ENCODE measurements at regions not wholly inside any gene's neighbourhood (a gene's known extent, or its start where the extent isn't known, plus 50 kb on each side); places are given as distances from the start of the nearest gene placed in this dataset.
"Not testable (repeated sequence)": the region's sequence is repeated elsewhere in the genome, so short reads cannot be mapped to it uniquely, and the experiment has no call there.

DNA sequence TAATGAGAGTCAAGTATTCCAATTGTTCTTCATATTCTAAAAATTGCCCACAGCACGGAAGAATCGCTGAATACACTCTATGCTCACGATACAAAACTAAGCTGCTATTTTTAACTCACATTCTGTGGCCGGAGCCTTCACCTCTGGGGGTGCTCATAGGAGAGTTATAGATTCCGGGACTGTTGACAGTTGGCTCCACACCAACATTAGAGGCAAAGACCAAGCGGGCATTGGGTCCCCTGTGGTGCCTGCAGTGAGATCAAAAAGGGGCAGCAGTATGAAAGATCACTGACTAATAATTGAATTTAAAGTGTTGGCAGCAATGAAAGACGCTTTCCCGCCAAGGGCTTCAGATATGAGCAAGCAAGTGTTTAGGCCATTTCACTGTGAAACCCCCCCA lies 146.0 kb downstream of the TMEM144 start:
- TF ChIP-seq, protein P1, sequence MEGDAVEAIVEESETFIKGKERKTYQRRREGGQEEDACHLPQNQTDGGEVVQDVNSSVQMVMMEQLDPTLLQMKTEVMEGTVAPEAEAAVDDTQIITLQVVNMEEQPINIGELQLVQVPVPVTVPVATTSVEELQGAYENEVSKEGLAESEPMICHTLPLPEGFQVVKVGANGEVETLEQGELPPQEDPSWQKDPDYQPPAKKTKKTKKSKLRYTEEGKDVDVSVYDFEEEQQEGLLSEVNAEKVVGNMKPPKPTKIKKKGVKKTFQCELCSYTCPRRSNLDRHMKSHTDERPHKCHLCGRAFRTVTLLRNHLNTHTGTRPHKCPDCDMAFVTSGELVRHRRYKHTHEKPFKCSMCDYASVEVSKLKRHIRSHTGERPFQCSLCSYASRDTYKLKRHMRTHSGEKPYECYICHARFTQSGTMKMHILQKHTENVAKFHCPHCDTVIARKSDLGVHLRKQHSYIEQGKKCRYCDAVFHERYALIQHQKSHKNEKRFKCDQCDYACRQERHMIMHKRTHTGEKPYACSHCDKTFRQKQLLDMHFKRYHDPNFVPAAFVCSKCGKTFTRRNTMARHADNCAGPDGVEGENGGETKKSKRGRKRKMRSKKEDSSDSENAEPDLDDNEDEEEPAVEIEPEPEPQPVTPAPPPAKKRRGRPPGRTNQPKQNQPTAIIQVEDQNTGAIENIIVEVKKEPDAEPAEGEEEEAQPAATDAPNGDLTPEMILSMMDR (conservative IDR thresholded peaks at IDR 0.05) = no peak
- H3K27ac ChIP-seq = no peak overlapping the region

DNA sequence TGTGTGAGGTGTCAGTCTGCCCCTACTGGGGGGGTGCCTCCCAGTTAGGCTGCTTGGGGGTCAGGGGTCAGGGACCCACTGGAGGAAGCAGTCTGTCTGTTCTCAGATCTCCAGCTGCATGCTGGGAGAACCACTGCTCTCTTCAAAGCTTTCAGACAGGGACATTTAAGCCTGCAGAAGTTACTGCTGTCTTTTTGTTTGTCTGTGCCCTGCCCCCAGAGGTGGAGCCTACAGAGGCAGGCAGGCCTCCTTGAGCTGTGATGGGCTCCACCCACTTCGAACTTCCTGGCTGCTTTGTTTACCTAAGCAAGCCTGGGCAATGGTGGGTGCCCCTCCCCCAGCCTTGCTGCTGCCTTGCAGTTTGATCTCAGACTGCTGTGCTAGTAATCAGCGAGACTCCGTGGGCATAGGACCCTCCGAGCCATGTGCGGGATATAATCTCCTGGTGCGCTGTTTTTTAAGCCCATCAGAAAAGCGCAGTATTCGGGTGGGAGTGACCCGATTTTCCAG lies 153.7 kb upstream of the RXFP1 start:
- H3K27ac ChIP-seq = not testable (repeated sequence)

DNA sequence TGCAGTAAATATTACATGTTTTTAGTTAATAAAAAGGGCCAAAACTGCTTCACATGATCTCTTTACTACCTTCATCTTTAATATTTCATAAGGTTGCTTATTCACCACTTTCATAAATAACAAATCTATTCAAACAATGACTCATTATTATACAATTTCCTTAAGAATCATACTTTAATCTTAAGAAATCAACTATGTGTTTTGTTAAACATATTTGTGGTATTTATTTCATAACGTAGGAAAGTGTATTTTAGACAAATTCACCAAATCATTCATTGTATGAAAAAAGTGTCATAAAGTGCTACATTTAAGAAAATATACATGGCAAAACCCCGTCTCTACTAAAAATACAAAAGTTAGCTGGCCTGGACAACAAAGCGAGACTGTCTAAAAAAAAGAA lies 150.5 kb upstream of the RXFP1 start:
- TF ChIP-seq, protein P1 (conservative IDR thresholded peaks at IDR 0.05) = no peak
- H3K27ac ChIP-seq = no peak overlapping the region

DNA sequence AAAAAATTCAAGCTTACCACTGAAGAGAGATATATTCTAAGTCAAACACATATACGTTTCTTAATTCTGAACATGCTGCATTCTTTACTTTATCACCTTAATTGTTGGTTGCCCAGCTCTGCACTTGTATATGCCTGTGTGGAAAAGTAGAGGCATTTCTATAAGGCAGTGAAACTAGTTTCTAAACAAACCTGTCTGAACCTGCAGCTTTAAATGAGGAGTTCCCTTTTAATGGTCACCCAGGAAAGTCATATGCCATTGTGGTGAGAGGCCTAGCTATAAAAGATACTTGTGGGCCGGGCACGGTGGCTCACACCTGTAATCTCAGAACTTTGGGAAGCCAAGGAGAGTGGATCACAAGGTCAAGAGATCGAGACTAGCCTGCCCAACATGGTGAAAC lies 147.4 kb upstream of the RXFP1 start:
- TF ChIP-seq, protein P1 (conservative IDR thresholded peaks at IDR 0.05) = no peak
- H3K27ac ChIP-seq = no peak overlapping the region

DNA sequence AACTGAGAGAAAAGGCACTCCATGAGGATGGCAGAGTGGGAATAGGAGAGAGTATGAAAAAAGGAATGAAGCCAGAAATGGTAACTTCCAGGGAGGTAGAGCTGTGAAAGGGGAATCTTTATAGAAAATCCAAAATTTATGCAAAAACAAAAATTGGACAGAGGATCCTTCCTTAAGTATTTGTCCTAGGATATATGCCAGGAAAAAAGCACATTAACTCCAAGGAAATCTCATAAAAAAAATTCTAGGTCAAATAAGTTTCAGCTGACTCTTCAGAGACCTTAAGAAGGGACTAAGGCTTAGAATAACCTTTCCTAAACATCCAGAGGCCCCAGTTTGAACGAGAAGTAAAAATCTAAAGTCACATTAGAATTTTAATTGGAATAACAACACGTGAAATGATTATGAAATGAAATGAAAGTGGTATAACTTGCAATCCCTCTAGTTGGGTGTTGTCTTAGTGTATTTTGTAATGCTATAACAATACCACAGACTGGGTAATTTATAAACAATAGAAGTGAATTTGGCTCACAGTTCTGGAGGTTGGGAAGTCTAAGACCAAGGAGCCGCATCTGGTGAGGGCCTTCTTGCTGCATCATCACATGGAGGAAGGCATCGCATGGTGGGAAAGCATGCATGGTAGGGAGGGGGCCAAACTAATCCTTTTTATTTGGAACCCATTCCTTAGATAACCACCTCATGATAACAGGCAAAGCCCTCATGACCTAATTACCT lies 145.4 kb upstream of the RXFP1 start:
- TF ChIP-seq, protein P1 (conservative IDR thresholded peaks at IDR 0.05) = no peak
- H3K27ac ChIP-seq = no peak overlapping the region

DNA sequence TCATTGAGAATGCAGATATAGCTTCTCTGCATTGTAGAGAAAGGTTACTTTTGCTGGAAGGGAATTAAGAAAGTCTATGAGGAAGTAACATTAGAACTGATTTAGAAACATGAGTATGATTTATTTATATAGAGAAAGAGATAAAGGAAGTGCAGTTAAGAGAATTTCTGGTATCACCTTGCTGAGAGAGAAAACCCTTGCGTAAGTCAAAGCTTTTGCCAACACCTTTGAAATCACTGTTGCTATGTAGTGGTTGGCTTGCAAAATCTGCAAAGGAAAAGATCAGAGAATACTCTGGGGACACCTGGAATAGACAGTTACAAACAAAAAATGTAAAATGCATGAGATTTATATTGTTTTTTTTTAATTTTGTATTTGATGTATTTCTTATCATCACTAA lies 137.3 kb upstream of the RXFP1 start:
- no peak overlapping the region for H3K27ac ChIP-seq
- TF ChIP-seq, protein P1 (conservative IDR thresholded peaks at IDR 0.05) = no peak

DNA sequence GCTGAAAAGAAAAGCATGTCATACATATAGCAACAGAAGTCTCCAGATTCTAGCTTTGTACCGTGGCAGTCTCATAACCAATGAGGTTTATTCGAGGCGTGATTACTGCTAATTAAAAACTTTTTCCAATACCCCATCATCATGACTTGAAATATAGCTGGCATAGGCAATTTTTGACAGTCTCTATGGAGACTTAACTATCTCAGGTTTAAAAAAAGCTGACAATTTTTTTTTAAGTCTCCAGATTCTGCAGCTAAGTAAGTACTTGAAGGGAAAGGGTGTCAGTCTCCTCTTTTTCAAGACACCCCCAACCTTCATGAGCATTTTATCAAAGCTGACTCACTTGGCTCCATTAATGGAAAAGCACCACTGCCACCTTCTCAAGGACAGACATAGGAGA lies 126.3 kb upstream of the RXFP1 start:
- TF ChIP-seq, protein P1 (conservative IDR thresholded peaks at IDR 0.05) = no peak
- H3K27ac ChIP-seq = no peak overlapping the region

DNA sequence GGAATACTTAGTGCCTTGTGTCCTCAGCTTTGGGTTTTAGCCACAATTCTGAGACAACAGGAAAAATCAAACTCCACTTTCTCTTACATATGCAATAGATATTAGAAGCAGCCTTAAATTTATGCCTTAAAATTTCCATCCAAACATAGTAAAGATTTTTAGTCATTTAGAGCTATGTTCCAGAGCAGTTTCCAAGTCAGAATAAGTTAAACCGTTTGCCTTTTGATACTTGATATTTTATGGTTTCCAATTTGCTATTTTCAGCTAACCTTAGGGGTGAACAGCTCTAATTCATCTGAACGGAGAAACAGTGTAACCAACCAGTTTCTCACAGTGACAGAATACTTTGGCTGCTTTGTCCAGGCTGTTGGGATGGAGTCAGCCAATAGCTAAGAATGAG lies 125.8 kb upstream of the RXFP1 start:
- TF ChIP-seq, protein P1 (conservative IDR thresholded peaks at IDR 0.05) = no peak

More for the DNA sequence above, 125.8 kb upstream of the RXFP1 start:
- no peak overlapping the region for H3K27ac ChIP-seq
